ENCODE measurements at regions not wholly inside any gene's neighbourhood (a gene's known extent, or its start where the extent isn't known, plus 50 kb on each side); places are given as distances from the start of the nearest gene placed in this dataset.
A peak's percentile ranks its signal among the peaks of the same experiment; 100 is the strongest.

DNA sequence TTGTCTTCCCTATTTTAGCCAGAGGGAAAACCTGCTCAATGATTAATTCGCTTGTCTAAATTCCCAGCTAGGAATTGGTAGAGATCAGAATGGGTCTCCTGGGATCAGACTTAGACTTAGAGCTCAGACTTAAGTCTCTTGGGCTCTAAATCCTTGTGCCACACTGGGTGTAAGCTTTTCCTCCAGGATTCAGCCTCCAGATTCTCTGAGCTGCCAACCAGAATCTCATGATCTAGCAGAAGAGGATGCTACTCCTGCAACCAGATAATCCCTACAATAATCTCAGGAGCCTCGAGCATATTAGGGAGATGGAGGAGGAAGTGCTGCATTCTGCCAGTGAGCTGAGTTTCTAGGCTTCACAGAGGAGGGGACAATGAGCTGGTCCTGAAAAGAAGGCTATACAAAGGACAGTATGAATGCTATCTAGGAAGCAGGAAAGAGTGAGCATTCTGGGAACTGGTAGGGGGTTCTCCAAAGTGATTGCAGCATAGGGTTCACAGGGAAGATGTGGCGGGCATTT is 211.6 kb upstream of the SESN3 start:
- DNase-seq (no peak), ATAC-seq (no peak)
- no peak overlapping the region for H3K27ac ChIP-seq
- no peak overlapping the region for H3K4me3 ChIP-seq
- H3K36me3 ChIP-seq, result no peaks in the 10 kb centered on the region
- H3K4me1 ChIP-seq, result no peaks in the 10 kb centered on the region
- TF ChIP-seq POLR2A (IDR thresholded peaks at IDR 0.05), result no peak
- TF ChIP-seq, protein P1, sequence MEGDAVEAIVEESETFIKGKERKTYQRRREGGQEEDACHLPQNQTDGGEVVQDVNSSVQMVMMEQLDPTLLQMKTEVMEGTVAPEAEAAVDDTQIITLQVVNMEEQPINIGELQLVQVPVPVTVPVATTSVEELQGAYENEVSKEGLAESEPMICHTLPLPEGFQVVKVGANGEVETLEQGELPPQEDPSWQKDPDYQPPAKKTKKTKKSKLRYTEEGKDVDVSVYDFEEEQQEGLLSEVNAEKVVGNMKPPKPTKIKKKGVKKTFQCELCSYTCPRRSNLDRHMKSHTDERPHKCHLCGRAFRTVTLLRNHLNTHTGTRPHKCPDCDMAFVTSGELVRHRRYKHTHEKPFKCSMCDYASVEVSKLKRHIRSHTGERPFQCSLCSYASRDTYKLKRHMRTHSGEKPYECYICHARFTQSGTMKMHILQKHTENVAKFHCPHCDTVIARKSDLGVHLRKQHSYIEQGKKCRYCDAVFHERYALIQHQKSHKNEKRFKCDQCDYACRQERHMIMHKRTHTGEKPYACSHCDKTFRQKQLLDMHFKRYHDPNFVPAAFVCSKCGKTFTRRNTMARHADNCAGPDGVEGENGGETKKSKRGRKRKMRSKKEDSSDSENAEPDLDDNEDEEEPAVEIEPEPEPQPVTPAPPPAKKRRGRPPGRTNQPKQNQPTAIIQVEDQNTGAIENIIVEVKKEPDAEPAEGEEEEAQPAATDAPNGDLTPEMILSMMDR (IDR thresholded peaks at IDR 0.05), result no peak
- no peaks in the 10 kb centered on the region for H3K27me3 ChIP-seq
- intact Hi-C loops (cut with DNase I), result no loop called here
- no peaks in the 10 kb centered on the region for H3K9me3 ChIP-seq
- 90% methylated on average over 3 of the region's 3 CpGs for WGBS (ENCODE audit: insufficient coverage, low coverage, low lambda C conversion rate, missing lambda C conversion rate)

DNA sequence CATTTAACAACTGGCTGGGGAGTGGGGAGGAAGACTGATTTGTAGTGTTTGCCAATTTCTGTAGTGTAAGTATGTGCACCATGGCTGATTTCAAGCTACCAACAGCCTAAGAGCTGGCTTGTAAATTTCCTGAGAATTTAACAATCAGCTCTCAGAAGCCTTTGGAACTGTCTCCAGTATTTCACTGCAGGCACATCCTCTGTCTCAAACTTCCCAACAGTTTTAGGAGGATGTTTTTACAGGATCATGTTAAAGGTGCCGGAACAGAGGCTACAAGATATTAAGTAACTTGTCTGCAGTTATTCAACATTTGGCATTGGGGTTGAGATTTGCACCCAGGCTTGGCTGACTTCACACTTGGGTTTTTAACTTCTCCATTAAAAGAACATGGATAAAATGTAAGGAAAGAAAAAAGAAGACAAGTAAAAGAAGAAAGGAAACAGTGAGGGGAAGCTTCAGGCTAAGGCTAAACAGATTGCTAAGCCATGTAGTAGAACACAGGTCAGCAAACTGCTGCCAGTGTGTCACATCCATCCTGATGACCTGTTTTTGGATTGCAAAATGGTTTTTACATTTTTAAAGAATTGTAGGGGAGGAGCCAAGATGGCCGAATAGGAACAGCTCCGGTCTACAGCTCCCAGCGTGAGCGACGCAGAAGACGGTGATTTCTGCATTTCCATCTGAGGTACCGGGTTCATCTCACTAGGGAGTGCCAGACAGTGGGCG is 204.8 kb upstream of the SESN3 start:
- 83% methylated on average over 4 of the region's 9 CpGs for WGBS (ENCODE audit: insufficient coverage, low coverage, low lambda C conversion rate, missing lambda C conversion rate)
- no peak for DNase-seq
- no peak for TF ChIP-seq POLR2A (IDR thresholded peaks at IDR 0.05)
- TF ChIP-seq, protein P1 (IDR thresholded peaks at IDR 0.05), result no peak
- intact Hi-C loops (cut with DNase I), result no loop called here
- Histone ChIP-seq H3K27ac (no peak overlapping the region), H3K9me3 (no peaks in the 10 kb centered on the region), H3K4me1 (no peaks in the 10 kb centered on the region), H3K27me3 (no peaks in the 10 kb centered on the region), H3K36me3 (no peaks in the 10 kb centered on the region), H3K4me3 (no peak overlapping the region)
- peak in 1 of 4 donors; percentile 24 for ATAC-seq

DNA sequence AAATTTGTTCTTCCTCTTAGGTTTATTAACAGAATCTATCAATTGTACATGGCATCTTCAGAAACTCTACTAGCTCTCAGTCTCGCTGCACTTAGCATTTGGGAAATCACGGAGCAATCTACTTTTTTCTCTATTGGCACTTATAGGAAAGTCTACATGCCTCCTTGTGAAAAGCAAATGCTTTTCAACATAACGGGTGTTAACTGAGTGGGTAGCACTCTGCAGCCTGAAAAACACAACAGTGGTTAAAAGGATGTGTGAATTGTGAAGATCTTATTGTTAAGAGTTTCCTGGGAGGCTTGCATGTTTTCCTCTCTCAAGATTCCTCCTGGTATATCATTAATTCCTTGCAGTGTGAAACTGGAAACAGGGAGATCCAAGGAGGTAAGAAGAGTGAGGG is 204.2 kb upstream of the SESN3 start:
- H3K4me3 ChIP-seq, result no peak overlapping the region
- no peak overlapping the region for H3K27ac ChIP-seq
- ATAC-seq (no peak), DNase-seq (no peak)
- 72% methylated on average over 3 of the region's 3 CpGs for WGBS (ENCODE audit: insufficient coverage, low coverage, low lambda C conversion rate, missing lambda C conversion rate)
- H3K4me1 ChIP-seq, result no peaks in the 10 kb centered on the region
- intact Hi-C loops (cut with DNase I), result no loop called here
- H3K9me3 ChIP-seq, result no peaks in the 10 kb centered on the region
- H3K27me3 ChIP-seq, result no peaks in the 10 kb centered on the region
- H3K36me3 ChIP-seq, result no peaks in the 10 kb centered on the region
- TF ChIP-seq, protein P1 (IDR thresholded peaks at IDR 0.05), result no peak
- no peak for TF ChIP-seq POLR2A (IDR thresholded peaks at IDR 0.05)

DNA sequence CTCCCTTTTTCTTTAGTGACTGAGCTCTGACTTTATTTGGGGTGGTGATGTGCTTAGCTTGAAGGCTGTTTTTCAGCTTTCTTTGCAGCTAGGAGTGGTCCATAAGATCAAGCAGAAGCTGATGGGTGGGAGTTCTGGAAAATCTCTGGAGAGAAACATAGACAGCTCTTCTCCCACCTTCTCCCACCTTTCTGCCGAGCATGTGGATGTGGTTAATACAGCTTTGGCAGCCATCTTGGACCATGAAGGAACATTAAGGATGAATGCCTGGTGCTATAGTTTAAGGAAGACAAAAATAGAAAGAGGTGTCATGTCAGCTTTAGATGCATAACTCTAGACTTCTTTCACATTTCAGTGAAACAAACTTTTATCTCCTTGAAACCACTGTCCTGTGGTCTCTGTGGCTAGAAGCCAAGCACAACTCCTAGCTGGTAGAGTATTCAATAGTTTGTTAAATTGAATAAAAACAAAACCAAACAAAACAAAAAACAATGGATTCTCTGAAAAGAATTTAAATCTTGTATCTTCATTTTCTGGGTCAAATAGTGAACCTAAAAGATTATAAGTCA is 203.6 kb upstream of the SESN3 start:
- intact Hi-C loops (cut with DNase I), result no loop called here
- no peaks in the 10 kb centered on the region for H3K4me1 ChIP-seq
- DNase-seq (no peak), ATAC-seq (no peak)
- TF ChIP-seq, protein P1 (IDR thresholded peaks at IDR 0.05), result no peak
- TF ChIP-seq POLR2A (IDR thresholded peaks at IDR 0.05), result no peak
- H3K27ac ChIP-seq, result no peak overlapping the region
- H3K4me3 ChIP-seq, result no peak overlapping the region
- H3K27me3 ChIP-seq, result no peaks in the 10 kb centered on the region
- WGBS (ENCODE audit: insufficient coverage, low coverage, low lambda C conversion rate, missing lambda C conversion rate), result 67% methylated on average over 1 of the region's 1 CpG
- H3K9me3 ChIP-seq, result no peaks in the 10 kb centered on the region
- no peaks in the 10 kb centered on the region for H3K36me3 ChIP-seq

Data from right lobe of liver (tissue), 6 donors.